HFF-Myc (cell line): ENCODE measurements at regions not wholly inside any gene's neighbourhood (a gene's known extent, or its start where the extent isn't known, plus 50 kb on each side); places are given as distances from the start of the nearest gene placed in this dataset.

Experiments used
- DNase-seq: peaks from one replicate; pipeline ENCODE4 v3.0.0-alpha.2; 2011; ENCODE audit warnings: low read depth; ENCODE audit errors: extremely low read depth
- H3K4me3 ChIP-seq: replicated peaks from 2 replicates; pipeline ENCODE4 v1.5.1; 2011; ENCODE audit warnings: low read depth, mild to moderate bottlenecking, control low read depth, low read length
- TF ChIP-seq, protein P1 (sequence below): IDR thresholded peaks from 2 replicates; pipeline ENCODE4 v1.5.1; 2012; ENCODE audit warnings: mild to moderate bottlenecking, low read depth, low read length, control low read depth; ENCODE audit errors: missing control alignments

DNA sequence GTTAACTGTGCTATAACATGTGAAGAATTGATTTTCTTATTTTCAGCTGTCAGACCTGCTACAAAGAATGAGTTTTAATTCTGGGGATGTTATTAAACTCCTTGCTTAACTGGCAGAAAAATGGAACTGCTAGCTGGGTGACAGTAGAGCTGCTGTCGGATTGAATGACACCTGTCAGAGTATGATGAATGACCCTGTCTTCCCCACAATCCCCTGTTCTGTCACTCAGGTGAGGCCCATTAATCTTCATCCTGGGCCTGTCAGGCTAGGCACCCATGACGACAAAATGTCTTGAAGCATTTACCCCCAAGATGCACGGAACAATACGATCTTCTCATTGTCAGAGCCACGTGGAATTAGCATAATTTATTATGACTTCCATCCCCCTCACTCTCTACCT, 129.9 kb upstream of the ETAA1 start:
- H3K4me3 ChIP-seq: no peak overlapping the region
- TF ChIP-seq, protein P1, sequence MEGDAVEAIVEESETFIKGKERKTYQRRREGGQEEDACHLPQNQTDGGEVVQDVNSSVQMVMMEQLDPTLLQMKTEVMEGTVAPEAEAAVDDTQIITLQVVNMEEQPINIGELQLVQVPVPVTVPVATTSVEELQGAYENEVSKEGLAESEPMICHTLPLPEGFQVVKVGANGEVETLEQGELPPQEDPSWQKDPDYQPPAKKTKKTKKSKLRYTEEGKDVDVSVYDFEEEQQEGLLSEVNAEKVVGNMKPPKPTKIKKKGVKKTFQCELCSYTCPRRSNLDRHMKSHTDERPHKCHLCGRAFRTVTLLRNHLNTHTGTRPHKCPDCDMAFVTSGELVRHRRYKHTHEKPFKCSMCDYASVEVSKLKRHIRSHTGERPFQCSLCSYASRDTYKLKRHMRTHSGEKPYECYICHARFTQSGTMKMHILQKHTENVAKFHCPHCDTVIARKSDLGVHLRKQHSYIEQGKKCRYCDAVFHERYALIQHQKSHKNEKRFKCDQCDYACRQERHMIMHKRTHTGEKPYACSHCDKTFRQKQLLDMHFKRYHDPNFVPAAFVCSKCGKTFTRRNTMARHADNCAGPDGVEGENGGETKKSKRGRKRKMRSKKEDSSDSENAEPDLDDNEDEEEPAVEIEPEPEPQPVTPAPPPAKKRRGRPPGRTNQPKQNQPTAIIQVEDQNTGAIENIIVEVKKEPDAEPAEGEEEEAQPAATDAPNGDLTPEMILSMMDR: no peak
- DNase-seq: no peak

DNA sequence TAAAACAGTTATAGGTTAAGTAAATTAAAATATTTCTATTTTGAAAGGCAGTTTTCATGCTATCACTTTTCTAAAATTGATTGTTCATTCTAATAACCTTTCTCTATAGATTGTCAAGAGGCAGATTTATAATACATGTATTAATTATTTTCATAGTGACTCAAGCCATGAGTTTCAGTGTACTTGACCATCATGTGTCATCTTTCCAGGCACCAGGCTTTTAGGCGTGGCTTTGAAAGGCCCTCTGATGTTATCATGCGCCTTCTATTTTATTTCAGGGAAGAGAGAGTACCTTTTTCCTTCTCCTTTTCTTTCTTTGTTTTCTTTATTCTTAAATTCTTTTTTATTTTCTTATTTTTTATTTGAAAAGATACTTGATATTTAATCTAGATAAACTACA, 128.3 kb upstream of the ETAA1 start:
- TF ChIP-seq, protein P1: no peak
- no peak for DNase-seq
- no peak overlapping the region for H3K4me3 ChIP-seq

DNA sequence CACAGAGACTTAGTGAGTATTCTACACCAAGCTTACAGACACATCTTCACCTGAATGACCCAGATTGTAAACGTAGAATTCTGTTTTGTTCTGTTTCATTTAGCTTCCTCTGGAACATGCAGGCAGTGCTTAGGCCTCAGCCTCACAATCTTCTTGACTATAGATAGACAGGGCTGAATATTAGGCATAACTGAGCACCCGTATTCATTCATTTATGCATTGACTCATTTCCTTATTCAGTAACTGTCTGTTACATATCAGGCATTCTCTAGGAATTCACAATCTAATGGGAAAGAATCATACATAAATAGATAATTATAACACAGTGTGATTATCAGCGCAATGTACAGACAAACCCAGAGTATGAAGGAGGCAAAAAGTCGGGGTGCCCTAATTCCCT, 124.9 kb upstream of the ETAA1 start:
- DNase-seq: no peak
- H3K4me3 ChIP-seq: no peak overlapping the region
- TF ChIP-seq, protein P1: no peak

DNA sequence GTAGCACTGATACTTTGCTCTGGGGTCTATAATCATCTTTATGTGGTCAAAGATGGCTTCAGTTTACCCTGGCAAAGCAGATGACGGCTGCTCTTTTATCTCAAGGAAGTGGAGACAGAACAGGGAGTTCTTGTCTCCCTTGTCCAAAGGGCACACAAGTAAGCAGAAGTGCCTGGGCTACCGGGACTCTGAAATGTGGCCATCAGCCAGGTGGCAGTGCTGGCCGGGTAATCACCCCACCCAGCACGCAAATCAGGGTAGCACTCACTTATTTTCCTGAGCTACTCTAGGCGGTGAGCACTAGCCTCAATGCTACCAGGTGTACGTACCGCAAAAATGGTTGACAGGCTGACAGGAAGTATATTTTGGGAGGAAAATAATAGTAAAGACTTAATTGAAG, 119.7 kb upstream of the ETAA1 start:
- TF ChIP-seq, protein P1: no peak
- DNase-seq: no peak
- no peak overlapping the region for H3K4me3 ChIP-seq

DNA sequence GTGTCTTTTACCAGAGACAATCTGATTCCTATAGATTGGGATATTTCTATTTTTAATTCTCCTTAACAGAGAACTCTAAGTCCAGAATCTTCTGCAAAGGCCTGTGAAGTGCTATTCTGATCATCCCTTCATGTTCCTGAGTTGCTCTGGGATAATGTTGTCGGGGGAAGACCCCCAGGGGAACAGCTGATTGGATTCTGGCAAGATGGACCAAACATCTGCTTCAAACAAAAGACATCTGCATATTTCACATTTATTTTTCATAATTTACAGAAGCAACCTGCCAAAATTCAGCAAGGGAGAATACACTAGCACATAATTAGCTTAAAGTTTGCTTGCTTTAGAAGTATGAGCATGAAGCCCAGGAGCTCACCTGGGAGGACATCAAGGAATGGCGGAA, 116.0 kb upstream of the ETAA1 start:
- TF ChIP-seq, protein P1: no peak
- H3K4me3 ChIP-seq: no peak overlapping the region
- DNase-seq: no peak

DNA sequence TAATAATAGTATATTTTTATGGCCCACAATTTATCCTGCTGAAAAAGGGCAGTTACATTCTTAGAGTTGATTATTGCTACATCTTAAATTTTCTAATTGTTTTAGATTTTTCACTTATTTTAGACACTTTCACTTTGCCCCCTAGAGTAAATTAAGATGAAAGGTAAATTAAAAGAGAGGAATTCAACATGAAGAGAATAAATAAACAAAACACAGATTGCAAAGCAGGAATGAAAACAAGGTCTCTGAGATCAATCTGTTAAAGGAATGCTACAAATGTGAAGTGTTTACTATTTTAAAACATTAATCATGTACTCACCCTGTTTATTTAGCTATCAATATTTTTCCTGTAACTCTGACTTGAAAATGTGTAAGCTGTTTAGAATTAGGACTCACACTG, 113.5 kb upstream of the ETAA1 start:
- no peak overlapping the region for H3K4me3 ChIP-seq
- TF ChIP-seq, protein P1: no peak
- no peak for DNase-seq

DNA sequence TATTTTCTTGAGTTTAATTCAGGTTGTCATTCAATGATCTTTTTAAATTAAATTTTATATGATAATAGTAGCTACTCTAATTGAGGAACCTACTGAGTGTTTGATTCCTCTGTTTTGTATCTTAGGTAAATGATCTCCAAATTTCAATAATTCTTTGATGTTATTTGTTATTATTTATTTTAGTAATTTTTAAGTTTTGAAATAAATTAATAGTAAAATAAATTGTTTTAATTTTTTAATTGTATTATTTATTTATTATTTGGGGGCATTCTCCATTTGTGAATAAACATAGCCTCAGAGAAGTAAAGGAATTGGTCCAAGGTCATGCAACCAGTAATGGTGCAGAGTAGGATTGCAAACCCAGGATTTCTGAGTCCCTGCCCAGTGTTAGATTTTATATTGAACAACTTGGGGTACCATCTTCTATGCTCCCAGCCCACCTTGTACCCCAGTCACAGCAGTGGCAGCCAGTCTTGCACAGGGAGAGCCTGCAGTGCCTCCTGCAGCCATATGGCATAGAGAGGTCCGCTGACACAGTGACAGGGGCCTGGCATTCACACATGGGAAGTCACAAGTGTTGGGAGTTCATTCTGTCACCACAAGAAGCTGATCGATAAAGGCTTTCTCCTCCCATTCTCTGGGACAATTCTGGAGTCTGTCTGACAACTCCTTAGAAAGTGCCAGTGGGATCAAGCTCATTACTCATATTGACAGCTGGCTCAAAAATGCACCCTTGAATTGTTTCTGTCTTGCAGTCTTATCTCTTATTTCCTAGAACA, 110.0 kb upstream of the ETAA1 start:
- TF ChIP-seq, protein P1: no peak
- H3K4me3 ChIP-seq: no peak overlapping the region
- no peak for DNase-seq
